GM23248 (cell line): ENCODE measurements at regions not wholly inside any gene's neighbourhood (a gene's known extent, or its start where the extent isn't known, plus 50 kb on each side); places are given as distances from the start of the nearest gene placed in this dataset.

Source experiments
- DNase-seq: peaks from one replicate; pipeline ENCODE4 v3.0.0-alpha.2; 2015
- H2AFZ ChIP-seq: fragments of 200-600 bp; sonication (generic); 2 replicates; pipeline ENCODE4 v1.6.1; 2016; ENCODE audit warnings: antibody characterized with exemption
- H3F3A ChIP-seq: fragments of 200-600 bp; sonication (generic); 2 replicates; pipeline ENCODE4 v1.6.1; 2016; ENCODE audit warnings: mild to moderate bottlenecking, antibody characterized with exemption, mixed run types; ENCODE audit not compliant: insufficient read depth
- H3K27ac ChIP-seq: fragments of 200-600 bp; sonication (generic); 2 replicates; pipeline ENCODE4 v1.5.1; 2016; ENCODE audit warnings: mild to moderate bottlenecking
- H3K27me3 ChIP-seq: fragments of 200-600 bp; sonication (generic); replicated peaks from 2 replicates; pipeline ENCODE4 v1.6.1; 2016; ENCODE audit warnings: mild to moderate bottlenecking; ENCODE audit not compliant: insufficient read depth
- H3K36me3 ChIP-seq: fragments of 200-600 bp; sonication (generic); 2 replicates; pipeline ENCODE4 v1.6.1; 2016; ENCODE audit warnings: low read depth, mild to moderate bottlenecking
- H3K4me1 ChIP-seq: fragments of 200-600 bp; sonication (generic); 2 replicates; pipeline ENCODE4 v1.6.1; 2016; ENCODE audit warnings: mild to moderate bottlenecking; ENCODE audit not compliant: insufficient read depth
- H3K4me2 ChIP-seq: fragments of 200-600 bp; sonication (generic); one replicate; pipeline ENCODE4 v1.6.1; 2016; ENCODE audit warnings: mild to moderate bottlenecking; ENCODE audit not compliant: unreplicated experiment
- H3K4me3 ChIP-seq: fragments of 200-600 bp; sonication (generic); 2 replicates; pipeline ENCODE4 v1.5.1; 2016; ENCODE audit warnings: mild to moderate bottlenecking
- H3K79me2 ChIP-seq: fragments of 200-600 bp; sonication (generic); 2 replicates; pipeline ENCODE4 v1.6.1; 2016; ENCODE audit warnings: mild to moderate bottlenecking; ENCODE audit not compliant: insufficient read depth
- H3K9ac ChIP-seq: fragments of 200-600 bp; sonication (generic); 2 replicates; pipeline ENCODE4 v1.6.1; 2016; ENCODE audit warnings: mild to moderate bottlenecking
- H3K9me2 ChIP-seq: fragments of 200-600 bp; sonication (generic); 2 replicates; pipeline ENCODE4 v1.6.1; 2016; ENCODE audit warnings: mixed run types, mild to moderate bottlenecking, moderate library complexity; ENCODE audit not compliant: insufficient read depth
- H3K9me3 ChIP-seq: fragments of 200-600 bp; sonication (generic); one replicate; pipeline ENCODE4 v1.6.1; 2017; ENCODE audit warnings: low read depth
- H4K20me1 ChIP-seq: fragments of 200-600 bp; sonication (generic); 2 replicates; pipeline ENCODE4 v1.6.0; 2016; ENCODE audit not compliant: insufficient read depth
- EZH2 ChIP-seq: fragments of 200-600 bp; sonication (generic); IDR thresholded peaks from 2 replicates; pipeline ENCODE4 v1.6.1; 2018; ENCODE audit warnings: antibody characterized with exemption, mild to moderate bottlenecking; ENCODE audit not compliant: insufficient read depth, poor library complexity, severe bottlenecking
- EZH2phosphoT487 ChIP-seq: fragments of 200-600 bp; sonication (generic); IDR thresholded peaks from 2 replicates; pipeline ENCODE4 v1.6.1; 2018; ENCODE audit warnings: antibody characterized with exemption, moderate library complexity, mild to moderate bottlenecking, low read depth; ENCODE audit not compliant: insufficient read depth
- WGBS, 2 experiments: methylation state at CpG; one replicate each; pipeline ENCODE4 v1.1.6; 2015 to 2017; ENCODE audit warnings: low lambda C conversion rate in 2 of 2, low coverage in 1 of 2; ENCODE audit errors: missing lambda C conversion rate in 2 of 2; 5-methylcytosine and 5-hydroxymethylcytosine counted together
- in situ Hi-C: fragments of 300-500 bp; cut with MboI; formaldehyde crosslinking; loops from 2 replicates; pipeline ENCODE4 v1.15.0; 2020

GRCh38 chr5:29307478-29307877 is 1886.0 kb upstream of the CDH6 start:
- 16 to 17% methylated on average over 3 of the region's 3 CpGs for WGBS, 2 experiments
- Histone ChIP-seq H3K4me1 (no peaks in the 10 kb centered on the region), H3K79me2 (no peaks in the 10 kb centered on the region), H3K4me3 (no peak overlapping the region), H3K36me3 (no peaks in the 10 kb centered on the region), H3K27me3 (no peaks in the 10 kb centered on the region), H3F3A (no peaks in the 10 kb centered on the region), H3K9me3 (no peaks in the 10 kb centered on the region), H4K20me1 (no peaks in the 10 kb centered on the region), H3K9ac (no peak overlapping the region), H3K9me2 (no peaks in the 10 kb centered on the region), H2AFZ (no peak overlapping the region), H3K27ac (no peak overlapping the region), H3K4me2 (no peak overlapping the region)
- in situ Hi-C loops: no loop called here
- no peak for TF ChIP-seq EZH2phosphoT487
- no peak for TF ChIP-seq EZH2
- no peak for DNase-seq

DNA sequence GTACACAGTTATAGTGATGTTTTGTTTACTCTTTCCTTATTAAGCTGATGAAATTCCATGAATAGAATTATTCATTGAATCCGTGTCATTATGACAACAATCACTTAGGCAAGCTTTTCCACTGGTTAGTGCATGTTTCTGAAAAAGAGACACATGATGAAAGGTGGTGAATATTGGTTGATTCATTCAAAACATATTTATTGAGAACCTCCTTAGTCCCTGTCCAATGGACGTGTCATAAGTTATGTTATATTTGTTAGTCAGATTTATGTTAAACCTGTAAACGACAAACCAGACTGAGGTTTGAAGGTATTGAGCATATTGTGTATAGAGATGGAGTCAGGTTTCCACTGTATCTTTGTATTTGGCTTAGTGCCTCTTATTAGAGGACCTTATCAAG is 1888.9 kb upstream of the CDH6 start:
- H3F3A ChIP-seq: no peaks in the 10 kb centered on the region
- H3K9ac ChIP-seq: no peak overlapping the region

DNA sequence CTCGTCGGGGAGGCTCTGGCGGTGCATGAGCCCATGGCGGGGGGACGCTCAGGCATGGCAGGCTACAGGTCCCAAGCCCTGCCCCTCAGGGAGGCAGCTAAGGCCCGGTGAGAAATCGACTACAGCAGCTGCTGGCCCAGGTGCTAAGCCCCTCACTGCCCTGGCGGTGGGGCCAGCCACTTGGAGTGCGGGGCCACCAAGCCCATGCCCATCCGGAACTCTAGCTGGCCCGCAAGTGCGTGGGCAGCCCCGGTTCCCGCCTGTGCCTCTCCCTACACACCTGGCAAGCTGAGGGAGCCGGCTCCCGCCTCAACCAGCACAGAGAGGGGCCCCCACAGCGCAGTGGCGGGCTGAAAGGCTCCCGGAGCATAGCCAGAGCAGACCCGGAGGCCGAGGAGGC is 1896.9 kb upstream of the CDH6 start:
- no peaks in the 10 kb centered on the region for H3K9me2 ChIP-seq
- no peak for DNase-seq
- in situ Hi-C loops: no loop called here
- H3K79me2 ChIP-seq: no peaks in the 10 kb centered on the region
- no peak overlapping the region for H3K27ac ChIP-seq
- H4K20me1 ChIP-seq: no peaks in the 10 kb centered on the region
- no peaks in the 10 kb centered on the region for H3K27me3 ChIP-seq
- no peak overlapping the region for H3K4me2 ChIP-seq
- H3K4me3 ChIP-seq: no peak overlapping the region
- TF ChIP-seq EZH2phosphoT487: no peak
- no peak for TF ChIP-seq EZH2
- no peak overlapping the region for H2AFZ ChIP-seq
- H3K4me1 ChIP-seq: no peaks in the 10 kb centered on the region
- no peak overlapping the region for H3K9ac ChIP-seq
- no peaks in the 10 kb centered on the region for H3F3A ChIP-seq
- H3K9me3 ChIP-seq: no peaks in the 10 kb centered on the region
- WGBS, 2 experiments: 45 to 53% methylated on average over 20 to 21 of the region's 21 CpGs
- H3K36me3 ChIP-seq: no peaks in the 10 kb centered on the region

More for the DNA sequence above, 1888.9 kb upstream of the CDH6 start:
- Histone ChIP-seq H4K20me1 (no peaks in the 10 kb centered on the region), H3K4me1 (no peaks in the 10 kb centered on the region), H3K9me2 (no peaks in the 10 kb centered on the region), H3K9me3 (no peaks in the 10 kb centered on the region), H3K4me2 (no peak overlapping the region), H3K79me2 (no peaks in the 10 kb centered on the region), H3K4me3 (no peak overlapping the region), H2AFZ (no peak overlapping the region), H3K36me3 (no peaks in the 10 kb centered on the region), H3K27ac (no peak overlapping the region), H3K27me3 (no peaks in the 10 kb centered on the region)
- no peak for DNase-seq
- 12 to 13% methylated on average over 3 of the region's 3 CpGs for WGBS, 2 experiments
- TF ChIP-seq EZH2phosphoT487 (no peak), EZH2 (no peak)
- in situ Hi-C loops: no loop called here

GRCh38 chr5:29277642-29278041 is 1915.8 kb upstream of the CDH6 start:
- Histone ChIP-seq H3K4me3 (no peak overlapping the region), H3K4me2 (no peak overlapping the region), H3K79me2 (no peaks in the 10 kb centered on the region), H3K9ac (no peak overlapping the region), H3K4me1 (no peaks in the 10 kb centered on the region), H2AFZ (no peak overlapping the region), H3K27ac (no peak overlapping the region), H3K36me3 (no peaks in the 10 kb centered on the region), H3K27me3 (no peaks in the 10 kb centered on the region), H3F3A (no peaks in the 10 kb centered on the region), H4K20me1 (no peaks in the 10 kb centered on the region), H3K9me2 (no peaks in the 10 kb centered on the region), H3K9me3 (no peaks in the 10 kb centered on the region)
- TF ChIP-seq EZH2: no peak
- no peak for TF ChIP-seq EZH2phosphoT487
- in situ Hi-C loops: no loop called here
- no peak for DNase-seq
- WGBS, 2 experiments: 18% methylated on average over 2 of the region's 2 CpGs

GRCh38 chr5:29276371-29276770 is 1917.1 kb upstream of the CDH6 start:
- Histone ChIP-seq H3K9me3 (no peaks in the 10 kb centered on the region), H3K79me2 (no peaks in the 10 kb centered on the region), H3K36me3 (no peaks in the 10 kb centered on the region), H3K9ac (no peak overlapping the region), H2AFZ (no peak overlapping the region), H3K4me3 (no peak overlapping the region), H3K9me2 (no peaks in the 10 kb centered on the region), H3F3A (no peaks in the 10 kb centered on the region), H3K4me1 (no peaks in the 10 kb centered on the region), H4K20me1 (no peaks in the 10 kb centered on the region), H3K27me3 (no peaks in the 10 kb centered on the region), H3K4me2 (no peak overlapping the region), H3K27ac (no peak overlapping the region)
- in situ Hi-C loops: no loop called here
- TF ChIP-seq EZH2phosphoT487: no peak
- TF ChIP-seq EZH2: no peak
- 0 to 7% methylated on average over 1 of the region's 1 CpG for WGBS, 2 experiments
- no peak for DNase-seq
